Germinal center (tissue), 1 donor: ENCODE measurements at regions not wholly inside any gene's neighbourhood (a gene's known extent, or its start where the extent isn't known, plus 50 kb on each side); places are given as distances from the start of the nearest gene placed in this dataset.
"Not testable (repeated sequence)": the region's sequence is repeated elsewhere in the genome, so short reads cannot be mapped to it uniquely, and the experiment has no call there.

Source experiments
- DNase-seq: peaks from one replicate; pipeline ENCODE4 v3.0.0; 2012; ENCODE audit warnings: mixed read lengths, low spot score

- no peak for DNase-seq
These were observed 479.7 kb upstream of the MEIS1 start for GRCh38 chr2:65955259-65955658.

DNA sequence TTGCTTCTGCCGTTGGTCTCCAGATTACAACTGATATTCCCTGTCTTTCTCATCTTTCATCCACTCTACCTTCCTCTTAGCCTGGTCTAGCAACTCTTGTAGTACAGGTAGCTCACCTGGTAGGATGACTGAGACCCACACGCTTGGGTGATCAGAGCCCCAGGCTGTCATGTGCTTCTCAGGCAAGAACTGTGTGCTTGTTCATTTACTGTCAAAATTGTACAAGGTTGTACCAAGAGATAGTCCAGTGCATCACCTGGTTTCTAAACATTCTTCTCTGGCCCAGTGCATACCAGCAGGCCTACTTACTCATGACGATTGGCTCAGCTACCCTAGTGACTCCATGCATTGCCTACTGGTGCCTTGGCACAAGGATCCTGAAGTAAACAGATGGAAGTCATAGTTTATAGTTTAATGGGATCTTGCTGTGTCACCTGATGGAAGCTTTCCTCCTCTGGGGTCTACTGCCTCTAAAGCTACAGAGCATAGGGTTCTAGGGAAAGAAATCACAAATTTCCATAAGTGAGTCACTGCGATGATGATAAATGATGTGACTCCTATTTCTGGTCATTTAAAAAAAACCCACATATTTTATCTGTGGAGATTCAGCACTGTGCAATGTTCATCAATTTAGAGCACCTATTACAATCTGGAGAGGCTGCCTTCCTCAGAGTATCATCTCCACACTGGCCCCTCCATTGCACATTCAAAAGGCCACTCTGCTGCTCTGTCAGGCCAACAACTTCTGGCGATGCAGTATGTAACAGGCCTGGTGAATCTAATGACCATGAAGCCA lies 481.8 kb upstream of the MEIS1 start:
- DNase-seq = no peak

DNA sequence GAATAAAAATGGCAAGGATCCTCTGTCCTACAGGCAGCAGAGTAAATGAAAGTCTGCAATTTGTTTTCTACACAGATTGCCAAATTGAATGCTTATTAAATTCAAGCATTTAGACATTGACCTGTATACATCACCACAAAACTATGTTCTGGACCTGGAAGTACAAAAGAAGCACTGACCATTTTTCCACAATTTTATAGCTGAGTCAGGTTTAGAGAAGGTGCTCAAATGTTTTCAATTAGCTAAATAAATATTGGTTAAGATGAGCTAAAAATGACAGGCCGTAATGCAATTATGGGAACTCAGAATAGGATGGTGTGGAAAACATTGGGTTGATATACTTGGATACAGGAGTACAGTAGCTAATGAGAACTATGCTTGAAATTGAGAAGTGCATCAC lies 490.7 kb upstream of the MEIS1 start:
- no peak for DNase-seq

GRCh38 chr2:65943099-65943786 lies 491.7 kb upstream of the MEIS1 start:
- no peak for DNase-seq

- DNase-seq = no peak
These were observed 494.1 kb upstream of the MEIS1 start for GRCh38 chr2:65940856-65941255.

- DNase-seq = no peak
These were observed 495.2 kb upstream of the MEIS1 start for GRCh38 chr2:65939687-65940086.

GRCh38 chr2:65937379-65938160 lies 497.4 kb upstream of the MEIS1 start:
- DNase-seq = no peak

DNA sequence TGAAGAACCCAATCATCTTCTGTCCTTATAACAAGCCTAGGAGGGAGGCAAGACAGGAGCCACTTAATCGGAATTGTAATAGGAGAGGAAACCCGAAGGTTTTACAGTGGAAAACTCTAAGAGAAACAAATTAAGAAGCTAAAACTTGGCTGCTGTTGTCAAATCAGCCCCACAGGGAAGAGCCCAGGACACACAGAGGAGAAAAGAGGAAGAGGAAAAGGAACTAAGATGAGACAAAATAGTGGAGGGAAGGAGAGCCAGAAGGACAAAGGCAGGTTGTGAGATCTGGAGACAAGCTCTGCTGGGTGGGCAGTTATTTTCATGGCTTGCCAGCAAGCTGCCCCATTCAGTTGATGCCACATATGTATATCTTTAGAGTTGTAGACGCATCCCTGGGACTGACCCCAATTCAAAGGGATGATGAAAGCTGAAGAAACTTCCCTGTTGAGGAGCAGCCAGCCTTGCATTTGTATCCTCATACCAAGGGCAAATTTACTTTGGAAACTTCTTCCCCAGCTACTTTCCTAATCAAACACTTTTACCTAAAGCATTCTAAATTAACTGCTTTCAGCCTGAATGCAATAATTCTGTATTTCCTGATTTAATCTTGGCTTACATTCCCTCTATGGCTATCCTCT lies 499.8 kb upstream of the MEIS1 start:
- no peak for DNase-seq

DNA sequence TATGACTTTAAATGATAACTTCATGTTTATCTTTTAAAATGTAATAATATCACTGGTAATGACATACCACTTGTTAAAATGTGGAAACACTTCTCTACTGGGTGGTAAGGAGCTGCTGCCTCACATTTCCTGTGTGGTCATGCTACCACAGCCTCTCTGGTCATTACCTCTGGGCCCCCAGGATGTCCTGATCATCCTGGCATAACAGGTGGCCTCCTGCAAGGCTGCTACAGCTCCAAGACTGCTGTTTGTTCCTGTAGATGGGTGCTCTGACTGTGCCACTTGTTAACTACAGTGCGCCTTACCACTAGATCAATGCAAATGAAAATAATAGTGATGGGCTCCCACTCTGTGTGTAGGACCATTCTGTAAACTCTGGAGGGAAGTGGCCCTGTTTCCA lies 500.2 kb upstream of the SPRED2 start:
- DNase-seq = no peak

GRCh38 chr2:65931056-65931455 lies 498.7 kb upstream of the SPRED2 start:
- no peak for DNase-seq

DNA sequence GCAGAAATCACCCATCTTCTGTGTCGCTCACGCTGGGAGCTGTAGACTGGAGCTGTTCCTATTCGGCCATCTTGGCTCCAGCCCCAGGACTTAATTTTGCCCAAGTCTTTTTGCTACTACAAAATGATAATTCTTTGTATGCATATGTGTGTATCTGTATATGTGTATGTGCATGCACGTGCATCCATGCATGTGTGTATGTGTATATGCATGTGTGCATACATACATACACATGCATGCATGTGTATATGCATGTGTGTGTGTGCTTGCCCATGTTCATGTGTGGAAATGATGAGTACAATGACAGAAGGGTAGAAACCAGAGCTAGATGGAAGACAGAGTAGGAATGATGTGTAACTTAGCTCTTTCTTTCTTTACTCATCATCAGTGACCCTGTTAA lies 497.9 kb upstream of the SPRED2 start:
- DNase-seq = no peak

- DNase-seq = not testable (repeated sequence)
These were observed 497.3 kb upstream of the SPRED2 start for GRCh38 chr2:65929664-65930063.

GRCh38 chr2:65922794-65923193 lies 490.4 kb upstream of the SPRED2 start:
- no peak for DNase-seq

- DNase-seq = no peak
These were observed 489.6 kb upstream of the SPRED2 start for GRCh38 chr2:65922030-65922429.

- no peak for DNase-seq
These were observed 488.7 kb upstream of the SPRED2 start for GRCh38 chr2:65921116-65921515.

DNA sequence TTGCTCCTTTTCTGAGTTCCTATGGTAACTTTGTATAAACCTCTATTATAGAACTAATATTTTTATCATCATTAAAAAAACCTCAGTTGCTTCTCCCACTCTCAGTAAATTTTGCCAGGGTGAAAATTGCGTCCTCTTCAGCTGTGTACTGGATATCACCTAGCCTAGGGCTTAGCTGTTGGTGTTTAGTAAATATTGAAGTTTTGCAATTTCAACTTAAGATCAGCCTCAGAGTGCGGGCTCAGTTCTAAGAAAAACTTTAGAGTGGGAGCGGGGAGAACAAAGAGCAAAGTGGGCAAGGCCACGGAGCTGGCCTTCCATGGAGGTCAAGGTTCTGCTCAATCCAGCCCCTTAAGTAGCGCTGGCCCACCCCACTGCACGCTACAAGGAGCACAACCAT lies 488.3 kb upstream of the SPRED2 start:
- no peak for DNase-seq

- no peak for DNase-seq
These were observed 487.3 kb upstream of the SPRED2 start for GRCh38 chr2:65919550-65920188.

- no peak for DNase-seq
These were observed 486.4 kb upstream of the SPRED2 start for GRCh38 chr2:65918760-65919187.

DNA sequence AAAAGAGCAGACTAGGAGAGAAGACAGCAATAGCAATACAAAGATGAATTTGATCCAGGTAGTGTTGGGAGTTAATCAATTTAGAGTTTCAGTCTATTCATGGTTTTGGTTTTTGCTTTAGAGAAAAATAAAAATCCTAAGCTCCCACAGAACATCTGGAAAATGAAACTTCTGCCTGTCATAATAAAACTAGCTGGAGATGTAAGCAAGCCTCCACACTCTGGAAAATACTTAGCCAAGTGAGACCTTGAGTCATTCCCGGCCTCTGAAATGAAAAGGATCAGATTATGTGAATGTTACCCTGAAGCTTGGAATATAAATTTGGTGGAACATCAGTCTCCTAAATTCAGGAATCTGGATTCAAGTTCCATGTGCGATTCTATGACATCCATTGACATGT lies 485.6 kb upstream of the SPRED2 start:
- DNase-seq = no peak

DNA sequence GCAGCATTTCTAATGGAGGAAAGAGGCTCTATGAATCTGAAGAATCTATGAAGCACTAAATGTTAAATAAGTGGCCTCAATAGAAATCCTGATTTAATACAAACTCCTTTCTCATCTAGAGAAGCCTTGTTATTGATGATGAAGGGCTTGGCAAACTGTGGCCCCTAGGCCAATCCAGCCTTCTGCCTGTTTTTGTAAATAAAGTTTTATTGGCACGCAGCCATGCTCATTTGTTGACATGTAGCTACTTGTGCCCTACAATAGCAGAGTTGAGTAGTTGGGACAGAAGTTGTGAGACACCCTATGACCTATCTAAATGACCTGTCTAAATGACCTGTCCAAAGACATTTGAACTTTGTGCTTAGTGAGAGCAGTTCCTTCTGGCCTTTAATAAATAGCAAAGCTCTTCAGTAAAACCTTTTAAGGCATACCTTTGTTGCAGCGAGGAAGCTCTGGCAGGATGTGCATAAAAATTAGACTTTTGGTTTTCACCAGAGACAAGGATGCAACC lies 484.4 kb upstream of the SPRED2 start:
- DNase-seq = no peak

DNA sequence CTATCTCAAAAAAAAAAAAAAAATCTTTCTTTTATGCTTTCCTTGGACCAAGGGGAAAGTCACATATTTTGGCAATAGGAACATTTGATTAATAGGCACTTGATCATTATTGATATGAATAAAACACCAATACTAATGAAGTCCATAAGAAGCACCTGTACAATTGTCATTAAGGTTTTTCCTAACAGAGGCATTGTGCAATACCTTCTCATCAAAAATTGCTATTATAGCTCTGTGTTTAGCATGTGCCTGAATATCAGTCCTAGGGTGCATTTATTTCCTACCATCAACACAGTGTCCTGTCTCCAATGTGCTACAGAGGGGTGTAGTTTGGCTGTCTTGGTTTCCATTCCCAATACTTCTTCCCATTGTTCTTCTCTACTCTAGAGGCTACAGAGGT lies 483.8 kb upstream of the SPRED2 start:
- no peak for DNase-seq

DNA sequence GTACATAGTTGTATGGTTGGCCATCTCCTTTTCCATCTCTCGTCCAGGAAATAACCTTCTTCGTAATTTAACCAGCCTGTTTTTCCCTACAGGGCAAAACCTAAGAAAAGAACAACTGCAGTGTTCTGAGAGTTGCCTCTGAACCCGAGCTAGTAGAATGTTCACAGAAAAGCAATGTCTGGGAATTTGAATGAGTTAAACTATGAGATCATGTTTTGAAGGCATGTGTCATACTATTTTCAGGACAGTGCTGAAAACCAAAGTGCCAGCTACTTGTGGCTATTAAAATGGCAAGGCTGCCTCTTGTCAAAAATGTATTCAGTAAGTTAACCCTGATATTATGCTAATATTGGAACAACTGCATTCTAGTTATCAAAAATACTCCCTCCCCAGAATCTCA lies 482.9 kb upstream of the SPRED2 start:
- DNase-seq = no peak
